ENCODE measurements at regions not wholly inside any gene's neighbourhood (a gene's known extent, or its start where the extent isn't known, plus 50 kb on each side); places are given as distances from the start of the nearest gene placed in this dataset.

DNA sequence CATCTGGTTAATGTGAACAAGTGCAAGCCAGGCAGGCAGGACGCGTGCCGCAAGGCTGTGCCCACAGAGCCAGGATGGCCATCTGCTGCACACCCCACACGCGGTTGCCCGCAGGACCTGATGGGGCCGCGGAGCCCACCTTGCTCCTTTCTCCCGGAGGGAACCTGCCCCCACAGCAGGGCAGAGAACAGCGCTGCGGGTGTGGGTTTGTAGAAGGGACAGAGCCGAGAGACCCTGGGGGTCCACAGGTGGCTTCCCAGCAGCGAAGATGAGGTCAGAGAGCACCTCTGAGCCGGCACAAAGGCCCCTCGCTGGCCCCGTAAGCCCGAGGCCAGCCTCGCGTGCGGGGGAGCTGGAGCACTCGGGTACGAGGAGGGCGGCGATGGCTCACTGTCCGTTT, 460.8 kb upstream of the SALL3 start:
- TF ChIP-seq, protein P1, sequence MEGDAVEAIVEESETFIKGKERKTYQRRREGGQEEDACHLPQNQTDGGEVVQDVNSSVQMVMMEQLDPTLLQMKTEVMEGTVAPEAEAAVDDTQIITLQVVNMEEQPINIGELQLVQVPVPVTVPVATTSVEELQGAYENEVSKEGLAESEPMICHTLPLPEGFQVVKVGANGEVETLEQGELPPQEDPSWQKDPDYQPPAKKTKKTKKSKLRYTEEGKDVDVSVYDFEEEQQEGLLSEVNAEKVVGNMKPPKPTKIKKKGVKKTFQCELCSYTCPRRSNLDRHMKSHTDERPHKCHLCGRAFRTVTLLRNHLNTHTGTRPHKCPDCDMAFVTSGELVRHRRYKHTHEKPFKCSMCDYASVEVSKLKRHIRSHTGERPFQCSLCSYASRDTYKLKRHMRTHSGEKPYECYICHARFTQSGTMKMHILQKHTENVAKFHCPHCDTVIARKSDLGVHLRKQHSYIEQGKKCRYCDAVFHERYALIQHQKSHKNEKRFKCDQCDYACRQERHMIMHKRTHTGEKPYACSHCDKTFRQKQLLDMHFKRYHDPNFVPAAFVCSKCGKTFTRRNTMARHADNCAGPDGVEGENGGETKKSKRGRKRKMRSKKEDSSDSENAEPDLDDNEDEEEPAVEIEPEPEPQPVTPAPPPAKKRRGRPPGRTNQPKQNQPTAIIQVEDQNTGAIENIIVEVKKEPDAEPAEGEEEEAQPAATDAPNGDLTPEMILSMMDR (IDR thresholded peaks at IDR 0.05), result no peak
- TF ChIP-seq POLR2A (IDR thresholded peaks at IDR 0.05), result no peak

All from heart left ventricle (tissue), 13 donors.